ENCODE measurements at regions not wholly inside any gene's neighbourhood (a gene's known extent, or its start where the extent isn't known, plus 50 kb on each side); places are given as distances from the start of the nearest gene placed in this dataset.

- Histone ChIP-seq H3K23me2 (ENCODE audit: low read depth, low read length) (no peaks in the 10 kb centered on the region), H3K4me2 (ENCODE audit: insufficient read depth in 1 of 2, low read depth in 2 of 2, low read length in 2 of 2) (no peak overlapping the region), H2BK5ac (ENCODE audit: low read depth, low read length) (no peak overlapping the region), H2BK12ac (ENCODE audit: low read depth, low read length) (no peak overlapping the region), H3K14ac (ENCODE audit: insufficient read length) (no peak overlapping the region), H4K91ac (replicated peaks; ENCODE audit: insufficient read length, low read length) (no peak overlapping the region), H3K79me2 (ENCODE audit: control insufficient read depth in 1 of 2, insufficient read depth in 2 of 2, low read length in 2 of 2) (no peaks in the 10 kb centered on the region), H3K27ac (ENCODE audit: low read depth, low read length) (no peak overlapping the region), H3K23ac (ENCODE audit: insufficient read length) (no peak overlapping the region), H2AFZ (ENCODE audit: low read length) (no peak overlapping the region), H3K27me3 (replicated peaks in 1 of 4; ENCODE audit: control insufficient read depth in 3 of 4, extremely low read depth in 1 of 4, insufficient read depth in 3 of 4, low read length in 3 of 4) (no peaks in the 10 kb centered on the region), H3K56ac (replicated peaks; ENCODE audit: insufficient read length, low read depth, low read length) (no peak overlapping the region), H3K9ac (replicated peaks in 1 of 4; ENCODE audit: extremely low read depth in 1 of 4, low read depth in 3 of 4, low read length in 3 of 4) (no peak overlapping the region), H2BK120ac (replicated peaks; ENCODE audit: low read depth, low read length) (no peak overlapping the region), H3K36me3 (ENCODE audit: control insufficient read depth in 2 of 4, insufficient read depth in 4 of 4, low read length in 3 of 4) (no peaks in the 10 kb centered on the region), H2BK15ac (ENCODE audit: low read length) (no peak overlapping the region), H3K4me1 (replicated peaks in 1 of 4; ENCODE audit: control insufficient read depth in 3 of 4, insufficient read depth in 4 of 4, low read length in 3 of 4) (no peaks in the 10 kb centered on the region), H2BK20ac (ENCODE audit: low read length) (no peak overlapping the region), H3K79me1 (ENCODE audit: low read depth, low read length) (no peaks in the 10 kb centered on the region), H3K18ac (ENCODE audit: extremely low read depth, low read length) (no peak overlapping the region), H2AK5ac (ENCODE audit: low read depth, low read length) (no peak overlapping the region), H3K4ac (replicated peaks; ENCODE audit: insufficient read length, low read depth, low read length) (no peak overlapping the region), H4K20me1 (replicated peaks in 1 of 2; ENCODE audit: control insufficient read depth in 1 of 2, insufficient read depth in 2 of 2, low read length in 2 of 2) (no peaks in the 10 kb centered on the region), H3K4me3 (ENCODE audit: extremely low read depth in 1 of 4, insufficient read depth in 2 of 4, low read depth in 3 of 4, low read length in 4 of 4) (no peak overlapping the region), H3K9me3 (ENCODE audit: insufficient read depth in 2 of 2, low read depth in 1 of 2, low read length in 1 of 2) (no peaks in the 10 kb centered on the region), H4K5ac (ENCODE audit: insufficient read length, low read depth, low read length) (no peak overlapping the region), H4K8ac (ENCODE audit: extremely low read depth, insufficient read depth, low read length) (no peak overlapping the region)
- FAIRE-seq: no peak
- TF ChIP-seq MAFK (IDR thresholded peaks at IDR 0.05; ENCODE audit: low read depth, low read length) (no peak), EGR1 (IDR thresholded peaks at IDR 0.05; ENCODE audit: borderline replicate concordance, low read depth, low read length) (no peak), CTCF (IDR thresholded peaks at IDR 0.05; ENCODE audit: control extremely low read depth in 1 of 3, insufficient read depth in 1 of 3, low read depth in 1 of 3, low read length in 3 of 3) (no peak), TEAD4 (IDR thresholded peaks at IDR 0.05; ENCODE audit: low read depth, low read length) (no peak), YY1 (IDR thresholded peaks at IDR 0.05; ENCODE audit: low read depth, low read length) (no peak), ATF3 (IDR thresholded peaks at IDR 0.05; ENCODE audit: insufficient read depth, low read depth, low read length) (no peak), HDAC6 (IDR thresholded peaks at IDR 0.05; ENCODE audit: low read depth, low read length) (no peak), SIX5 (IDR thresholded peaks at IDR 0.05; ENCODE audit: low read depth, low read length) (no peak), MAX (IDR thresholded peaks at IDR 0.05) (no peak), FOSL1 (IDR thresholded peaks at IDR 0.05; ENCODE audit: insufficient read depth, low read depth, low read length) (no peak), SIN3A (conservative IDR thresholded peaks at IDR 0.05 in 1 of 2, IDR thresholded peaks at IDR 0.05 in 1 of 2; ENCODE audit: low read depth in 1 of 2, low read length in 2 of 2) (no peak), RFX5 (IDR thresholded peaks at IDR 0.05; ENCODE audit: borderline replicate concordance, low read depth, low read length) (no peak)
- POLR2A ChIA-PET (ENCODE audit: partially characterized antibody): no interaction called here
- DNase-seq (ENCODE audit: low read depth in 1 of 2, low spot score in 2 of 2): no peak
- CTCF ChIA-PET (ENCODE audit: partially characterized antibody): interaction anchor here (0.7 to 2.3 kb wide), 7 partner anchors 9 to 733 kb away, joined by 3 to 7 read pairs (median 4); no protein-coding TSS in a partner anchor
- 80% methylated on average over 3 of the region's 3 CpGs; no CpG with 5 or more reads in 1 of the 2 experiments for WGBS, 2 experiments (ENCODE audit: extremely low coverage in 1 of 2, insufficient coverage in 1 of 2, insufficient read length in 1 of 2, insufficient replicate concordance in 2 of 2, low coverage in 1 of 2, low lambda C conversion rate in 2 of 2, missing lambda C conversion rate in 1 of 2)
Observed at GRCh38 chr4:73309211-73309610, 50.6 kb upstream of the ANKRD17 start.
